PC-9 (cell line): ENCODE measurements at regions not wholly inside any gene's neighbourhood (a gene's known extent, or its start where the extent isn't known, plus 50 kb on each side); places are given as distances from the start of the nearest gene placed in this dataset.

Experiments
- BruUV-seq: library from RNA; stranded (reverse); fragments of 400-500 nt; replicated peaks from 2 replicates; lab custom pipeline; 2021; lab: Mats Ljungman, UMichigan
- CTCF ChIA-PET: fragments of 300-600 bp; sonication (Branson Sonifier 250); formaldehyde crosslinking; loops from one replicate; lab custom pipeline; 2022; ENCODE audit warnings: antibody characterized with exemption; lab: Charles Lee
- POLR2A ChIA-PET: fragments of 300-600 bp; sonication (Branson Sonifier 250); formaldehyde crosslinking; loops from one replicate; lab custom pipeline; 2022; ENCODE audit warnings: antibody characterized with exemption; ENCODE audit not compliant: unreplicated experiment; lab: Charles Lee
- DNase-seq, 2 experiments: peaks; one replicate each; pipeline versions ENCODE4 v3.0.0 to v3.0.0-alpha.2; 2015 to 2022; ENCODE audit warnings: mixed read lengths in 1 of 2
- H2AFZ ChIP-seq: fragments of 200-600 bp; sonication (generic); 2 replicates; pipeline ENCODE4 v1.8.1; 2017; ENCODE audit warnings: antibody characterized with exemption
- H3F3A ChIP-seq: fragments of 200-600 bp; sonication (generic); 2 replicates; pipeline ENCODE4 v1.8.1; 2017; ENCODE audit warnings: antibody characterized with exemption, mild to moderate bottlenecking, low read depth; ENCODE audit not compliant: insufficient read depth
- H3K27ac ChIP-seq: fragments of 200-600 bp; sonication (generic); 2 replicates; pipeline ENCODE4 v1.6.1; 2016; ENCODE audit warnings: mixed run types
- H3K27me3 ChIP-seq: fragments of 200-600 bp; sonication (generic); 2 replicates; pipeline ENCODE4 v1.6.1; 2016; ENCODE audit warnings: low read depth, mixed run types; ENCODE audit not compliant: insufficient read depth
- H3K36me3 ChIP-seq: fragments of 200-600 bp; sonication (generic); 2 replicates; pipeline ENCODE4 v1.6.1; 2016; ENCODE audit warnings: low read depth, mixed run types
- H3K4me1 ChIP-seq: fragments of 200-600 bp; sonication (generic); replicated peaks from 2 replicates; pipeline ENCODE4 v1.6.1; 2016; ENCODE audit warnings: mixed run types; ENCODE audit not compliant: insufficient read depth
- H3K4me2 ChIP-seq: fragments of 200-600 bp; sonication (generic); 2 replicates; pipeline ENCODE4 v1.6.1; 2017; ENCODE audit warnings: mixed run types
- H3K4me3 ChIP-seq: fragments of 200-600 bp; sonication (generic); 2 replicates; pipeline ENCODE4 v1.6.1; 2016; ENCODE audit warnings: mixed run types
- H3K79me2 ChIP-seq: fragments of 200-600 bp; sonication (generic); 2 replicates; pipeline ENCODE4 v1.6.1; 2017; ENCODE audit warnings: low read depth, mixed run types
- H3K9me2 ChIP-seq: fragments of 200-600 bp; sonication (generic); 2 replicates; pipeline ENCODE4 v1.8.1; 2017; ENCODE audit warnings: mild to moderate bottlenecking; ENCODE audit not compliant: insufficient read depth
- H3K9me3 ChIP-seq: fragments of 200-600 bp; sonication (generic); 2 replicates; pipeline ENCODE4 v1.8.1; 2016; ENCODE audit warnings: low read depth; ENCODE audit not compliant: insufficient read depth
- H4K20me1 ChIP-seq: fragments of 200-600 bp; sonication (generic); 2 replicates; pipeline ENCODE4 v1.8.1; 2017; ENCODE audit not compliant: insufficient read depth
- CTCF ChIP-seq: fragments of 200-600 bp; sonication (generic); conservative IDR thresholded peaks from 2 replicates; pipeline ENCODE4 v1.6.1; 2017; ENCODE audit warnings: mixed run types, antibody characterized with exemption, mild to moderate bottlenecking, moderate library complexity
- EZH2 ChIP-seq: fragments of 200-600 bp; sonication (generic); IDR thresholded peaks from 2 replicates; pipeline ENCODE4 v1.8.0; 2017; ENCODE audit warnings: antibody characterized with exemption, low read depth
- intact Hi-C: fragments of 100-400 bp; cut with micrococcal nuclease; formaldehyde crosslinking; loops from one replicate; pipeline ENCODE4 v1.10.0; 2022; ENCODE audit not compliant: unreplicated experiment

GRCh38 chr10:52633266-52633665, 139.3 kb downstream of the MBL2 start:
- Histone ChIP-seq H3K9me2 (peaks cover 3% of the 10 kb centered on the region), H3K9me3 (no peaks in the 10 kb centered on the region), H3K4me2 (no peak overlapping the region), H3K27me3 (no peaks in the 10 kb centered on the region), H3K79me2 (no peaks in the 10 kb centered on the region), H3K27ac (no peak overlapping the region), H2AFZ (no peak overlapping the region), H3F3A (no peaks in the 10 kb centered on the region), H3K4me1 (no peaks in the 10 kb centered on the region), H3K4me3 (no peak overlapping the region), H4K20me1 (no peaks in the 10 kb centered on the region), H3K36me3 (no peaks in the 10 kb centered on the region)
- TF ChIP-seq CTCF (no peak), EZH2 (no peak)
- CTCF ChIA-PET, result no interaction called here
- no TSS peak for BruUV-seq
- DNase-seq, result no peak
- intact Hi-C loops, result no loop called here
- POLR2A ChIA-PET, result no interaction called here

DNA sequence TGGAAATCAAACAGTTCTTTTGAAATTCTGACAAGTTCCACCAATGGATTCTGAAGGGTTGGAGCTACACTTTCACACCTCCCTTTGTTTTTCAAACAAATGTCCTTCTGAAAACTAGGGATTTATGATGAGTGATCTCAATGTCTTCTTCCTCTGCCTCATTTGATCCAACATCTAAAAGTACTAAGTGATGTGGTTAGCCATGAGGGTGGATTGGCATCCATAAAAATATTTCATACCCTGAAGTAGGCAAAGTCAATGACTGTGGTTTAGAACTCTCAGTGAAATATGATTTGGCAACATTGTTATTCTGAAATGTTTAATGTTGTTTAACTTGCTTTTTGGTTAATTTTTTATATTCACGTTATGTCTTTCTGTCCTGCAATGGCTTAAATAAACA, 136.9 kb downstream of the MBL2 start:
- Histone ChIP-seq H3K4me1 (no peaks in the 10 kb centered on the region), H3K27ac (no peak overlapping the region), H3K9me3 (no peaks in the 10 kb centered on the region), H3K9me2 (peaks cover 3% of the 10 kb centered on the region), H2AFZ (no peak overlapping the region), H3K27me3 (no peaks in the 10 kb centered on the region), H4K20me1 (no peaks in the 10 kb centered on the region), H3K4me2 (no peak overlapping the region), H3K4me3 (no peak overlapping the region), H3F3A (no peaks in the 10 kb centered on the region), H3K36me3 (no peaks in the 10 kb centered on the region), H3K79me2 (no peaks in the 10 kb centered on the region)
- TF ChIP-seq EZH2, result no peak
- no peak for TF ChIP-seq CTCF
- peak in 1 of 2 experiments; percentile 29 for DNase-seq
- POLR2A ChIA-PET, result no interaction called here
- BruUV-seq, result no TSS peak
- intact Hi-C loops, result no loop called here
- CTCF ChIA-PET, result no interaction called here

DNA sequence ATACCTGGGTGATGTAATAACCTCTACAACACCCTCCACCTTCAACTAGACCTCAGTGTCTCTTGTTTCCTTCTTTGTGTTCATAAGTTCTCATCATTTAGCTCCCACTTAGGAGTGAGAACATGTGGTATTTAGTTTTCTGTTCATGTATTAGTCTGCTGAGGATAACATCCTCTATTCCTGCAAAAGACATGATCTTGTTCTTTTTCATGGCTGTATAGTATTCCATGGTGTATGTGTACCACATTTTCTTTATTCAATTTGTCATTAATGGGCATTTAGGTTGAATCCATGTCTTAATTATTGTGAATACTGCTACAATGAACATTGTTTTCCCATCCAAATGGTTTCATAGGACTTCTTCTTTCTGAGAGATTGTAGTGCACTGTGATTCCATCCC, 135.7 kb downstream of the MBL2 start:
- Histone ChIP-seq H3K9me2 (no peaks in the 10 kb centered on the region; the same call in 1 of the 2 replicates), H3K9me3 (no peaks in the 10 kb centered on the region), H3K27ac (no peak overlapping the region), H3K4me3 (no peak overlapping the region), H2AFZ (no peak overlapping the region), H3K36me3 (no peaks in the 10 kb centered on the region), H3K4me1 (no peaks in the 10 kb centered on the region), H3K79me2 (no peaks in the 10 kb centered on the region), H3K4me2 (no peak overlapping the region), H3F3A (no peaks in the 10 kb centered on the region), H4K20me1 (no peaks in the 10 kb centered on the region), H3K27me3 (no peaks in the 10 kb centered on the region)
- intact Hi-C loops, result no loop called here
- no TSS peak for BruUV-seq
- CTCF ChIA-PET, result interaction anchor here (0.6 kb wide), 1 partner anchor 1653 kb away, joined by 6 read pairs; no protein-coding TSS in a partner anchor
- TF ChIP-seq EZH2 (no peak), CTCF (no peak)
- no peak for DNase-seq
- POLR2A ChIA-PET, result no interaction called here
